SK-N-SH treated with all-trans-retinoic acid at 6 μM for 48 hours (cell line): ENCODE measurements at regions not wholly inside any gene's neighbourhood (a gene's known extent, or its start where the extent isn't known, plus 50 kb on each side); places are given as distances from the start of the nearest gene placed in this dataset.

Experiments used
- BACH2 ChIP-seq: fragments of 250-450 bp; sonication (Bioruptor Pico); IDR thresholded peaks from 2 replicates; pipeline ENCODE4 v1.9.0; 2021; ENCODE audit warnings: mild to moderate bottlenecking, borderline replicate concordance
- CREB5 ChIP-seq: fragments of 250-450 bp; sonication (Bioruptor Pico); IDR thresholded peaks from 2 replicates; pipeline ENCODE4 v1.5.1; 2020; ENCODE audit warnings: low read depth, mild to moderate bottlenecking, moderate library complexity
- CSRNP3 ChIP-seq: fragments of 250-450 bp; sonication (Bioruptor Pico); IDR thresholded peaks from 2 replicates; pipeline ENCODE4 v1.5.1; 2021; ENCODE audit warnings: mild to moderate bottlenecking, moderate library complexity
- GLIS3 ChIP-seq: fragments of 250-450 bp; sonication (Bioruptor Pico); IDR thresholded peaks from 2 replicates; pipeline ENCODE4 v1.5.0; 2020; ENCODE audit warnings: mild to moderate bottlenecking, moderate library complexity
- SNAI2 ChIP-seq: fragments of 250-450 bp; sonication (Bioruptor Pico); IDR thresholded peaks from 2 replicates; pipeline ENCODE4 v1.5.0; 2020; ENCODE audit warnings: mild to moderate bottlenecking, moderate library complexity
- TOX ChIP-seq: fragments of 250-450 bp; sonication (Bioruptor Pico); IDR thresholded peaks from 2 replicates; pipeline ENCODE4 v1.8.0; 2021; ENCODE audit warnings: mild to moderate bottlenecking, moderate library complexity, borderline replicate concordance
- ZC3H10 ChIP-seq: fragments of 250-450 bp; sonication (Bioruptor Pico); IDR thresholded peaks from 2 replicates; pipeline ENCODE4 v1.5.1; 2021; ENCODE audit warnings: mild to moderate bottlenecking, moderate library complexity
- ZFP3 ChIP-seq: fragments of 250-450 bp; sonication (Bioruptor Pico); IDR thresholded peaks from 2 replicates; pipeline ENCODE4 v1.5.0; 2020; ENCODE audit warnings: mild to moderate bottlenecking, moderate library complexity
- ZFP30 ChIP-seq: fragments of 450-650 bp; formaldehyde crosslinking; IDR thresholded peaks from 2 replicates; pipeline ENCODE4 v1.5.0; 2022; ENCODE audit warnings: mild to moderate bottlenecking, moderate library complexity
- ZNF70 ChIP-seq: fragments of 450-650 bp; formaldehyde crosslinking; IDR thresholded peaks from 2 replicates; pipeline ENCODE4 v1.5.0; 2020; ENCODE audit warnings: mild to moderate bottlenecking, moderate library complexity

- TF ChIP-seq ZFP3 (CRISPR knock-in tag): no peak
- no peak for TF ChIP-seq ZFP30 (CRISPR knock-in tag)
- TF ChIP-seq SNAI2: no peak
- no peak for TF ChIP-seq TOX (CRISPR knock-in tag)
- no peak for TF ChIP-seq CSRNP3 (CRISPR knock-in tag)
- no peak for TF ChIP-seq BACH2 (CRISPR knock-in tag)
- no peak for TF ChIP-seq CREB5 (CRISPR knock-in tag)
- TF ChIP-seq ZNF70 (CRISPR knock-in tag): no peak
- TF ChIP-seq GLIS3: no peak
- no peak for TF ChIP-seq ZC3H10 (CRISPR knock-in tag)
Observed at GRCh38 chr17:13074026-13074425, 56.2 kb upstream of the ELAC2 start.
